IPS DF 19.7 (cell line): ENCODE measurements at regions not wholly inside any gene's neighbourhood (a gene's known extent, or its start where the extent isn't known, plus 50 kb on each side); places are given as distances from the start of the nearest gene placed in this dataset.

Experiments used
- DNase-seq: peaks from one replicate; pipeline ENCODE4 v3.0.0-alpha.2; 2013; ENCODE audit warnings: low read depth, low spot score

- DNase-seq = no peak
These were observed 280.5 kb downstream of the GPM6A start for GRCh38 chr4:175531405-175532091.

- DNase-seq = no peak
These were observed 275.1 kb downstream of the GPM6A start for GRCh38 chr4:175536852-175537453.

GRCh38 chr4:175539498-175539897 is 272.6 kb downstream of the GPM6A start:
- DNase-seq = no peak

GRCh38 chr4:175540151-175540550 is 271.9 kb downstream of the GPM6A start:
- no peak for DNase-seq

- no peak for DNase-seq
These were observed 271.3 kb downstream of the GPM6A start for GRCh38 chr4:175540732-175541131.

- DNase-seq = no peak
These were observed 269.3 kb downstream of the GPM6A start for GRCh38 chr4:175542786-175543185.

GRCh38 chr4:175559126-175559525 is 252.9 kb downstream of the GPM6A start:
- no peak for DNase-seq

GRCh38 chr4:175559526-175559925 is 252.5 kb downstream of the GPM6A start:
- no peak for DNase-seq

- DNase-seq = no peak
These were observed 251.5 kb downstream of the GPM6A start for GRCh38 chr4:175560604-175561003.

- DNase-seq = no peak
These were observed 250.4 kb downstream of the GPM6A start for GRCh38 chr4:175561696-175562095.

- DNase-seq = no peak
These were observed 250.0 kb downstream of the GPM6A start for GRCh38 chr4:175562111-175562510.

- DNase-seq = no peak
These were observed 249.5 kb downstream of the GPM6A start for GRCh38 chr4:175562542-175562941.
